GM12874 (cell line): ENCODE measurements at regions not wholly inside any gene's neighbourhood (a gene's known extent, or its start where the extent isn't known, plus 50 kb on each side); places are given as distances from the start of the nearest gene placed in this dataset.
A peak's percentile ranks its signal among the peaks of the same experiment; 100 is the strongest.

Experiments
- CTCF ChIP-seq: IDR thresholded peaks from 2 replicates; pipeline ENCODE4 v1.5.1; 2011; ENCODE audit warnings: low read depth, mild to moderate bottlenecking, control low read depth, low read length, moderate library complexity; ENCODE audit not compliant: insufficient read depth

- TF ChIP-seq CTCF: no peak
Observed at GRCh38 chr3:72192572-72192971, 407.6 kb upstream of the PROK2 start.

DNA sequence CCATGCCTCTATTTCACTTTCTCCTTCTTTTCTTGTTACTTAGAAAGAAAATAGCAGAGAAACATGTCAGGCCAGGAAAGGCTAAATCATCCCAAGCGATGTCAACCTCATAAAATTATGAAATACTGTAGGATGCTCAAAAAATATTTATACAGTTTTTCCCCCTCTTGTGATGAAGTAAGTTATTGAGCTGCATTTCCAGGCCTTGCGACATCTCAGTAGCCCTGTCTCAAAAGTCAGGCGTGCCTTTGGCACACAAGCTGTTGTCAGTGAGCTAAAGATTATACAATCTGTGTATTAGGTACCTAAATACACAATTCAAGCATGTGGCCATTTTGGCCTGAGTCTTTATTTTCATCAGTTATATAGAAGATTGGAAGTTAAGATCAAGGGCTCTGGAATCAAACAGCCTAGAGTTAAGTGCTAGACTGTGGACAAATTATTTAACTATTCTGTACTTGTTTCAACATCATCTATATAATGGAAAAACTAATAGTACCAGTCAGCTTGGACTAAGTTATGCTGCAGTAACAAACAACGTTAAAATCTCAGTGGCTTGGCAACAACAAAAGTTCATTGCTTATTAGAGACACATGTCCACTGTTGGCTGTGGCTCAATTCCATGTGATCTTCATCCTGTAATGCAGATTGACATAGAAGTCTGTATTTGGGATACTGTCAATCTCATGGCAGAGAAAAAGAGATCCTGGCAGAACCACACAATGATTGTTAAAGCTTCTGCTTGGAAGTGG lies 406.4 kb upstream of the PROK2 start:
- no peak for TF ChIP-seq CTCF

DNA sequence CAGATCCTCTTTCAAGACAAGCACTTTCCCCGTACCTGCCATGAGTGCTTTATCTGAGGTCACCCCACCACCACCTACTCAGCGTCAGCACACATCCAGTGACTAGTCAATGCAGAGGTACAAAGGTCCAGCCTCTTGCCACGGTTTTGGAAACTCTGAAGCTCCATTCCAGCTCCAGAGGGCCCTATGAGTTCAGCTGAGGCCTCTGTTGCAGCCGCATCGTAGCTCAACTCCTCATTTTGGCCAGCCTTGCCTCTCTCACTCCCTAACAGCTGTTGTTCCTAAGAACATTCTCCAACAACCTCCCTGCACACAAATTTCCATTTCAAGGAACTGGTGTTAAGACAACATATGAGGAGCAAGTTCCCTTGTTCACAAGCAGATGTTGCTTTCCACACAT lies 405.1 kb upstream of the PROK2 start:
- no peak for TF ChIP-seq CTCF

- TF ChIP-seq CTCF: no peak
Observed at GRCh38 chr3:72189339-72189738, 404.4 kb upstream of the PROK2 start.

GRCh38 chr3:72188536-72188935 lies 403.6 kb upstream of the PROK2 start:
- TF ChIP-seq CTCF: no peak

DNA sequence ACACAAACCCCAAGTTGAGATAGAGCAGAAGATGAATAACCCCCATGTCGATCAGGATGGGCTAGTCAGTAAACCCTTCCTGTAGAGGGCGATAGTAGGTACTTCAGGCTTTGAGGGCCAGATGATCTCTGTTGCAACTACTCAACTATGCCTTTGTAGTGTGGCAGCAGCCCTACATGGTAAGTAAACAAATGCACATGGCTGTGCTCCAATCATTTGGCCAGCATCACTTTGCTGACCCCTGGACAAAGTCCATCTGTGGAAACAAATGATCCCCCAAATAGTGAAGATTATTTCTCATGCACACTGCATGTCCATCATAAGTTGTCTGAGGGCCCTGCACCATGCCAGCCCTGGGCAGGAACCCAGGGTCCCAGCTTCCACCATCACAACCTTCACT lies 402.2 kb upstream of the PROK2 start:
- peak; percentile 16; the same call in 1 of the 2 replicates for TF ChIP-seq CTCF

GRCh38 chr3:72186400-72186855 lies 401.5 kb upstream of the PROK2 start:
- no peak for TF ChIP-seq CTCF
